ENCODE measurements at regions not wholly inside any gene's neighbourhood (a gene's known extent, or its start where the extent isn't known, plus 50 kb on each side); places are given as distances from the start of the nearest gene placed in this dataset.

GRCh38 chr6:67898875-67899274 is 736.2 kb upstream of the ADGRB3 start:
- Histone ChIP-seq H4K5ac (ENCODE audit: insufficient read length, low read depth, low read length) (no peak overlapping the region), H3K27ac (ENCODE audit: low read depth, low read length) (no peak overlapping the region), H3K4me1 (replicated peaks in 1 of 4; ENCODE audit: control insufficient read depth in 3 of 4, insufficient read depth in 4 of 4, low read length in 3 of 4) (no peaks in the 10 kb centered on the region), H3K56ac (replicated peaks; ENCODE audit: insufficient read length, low read depth, low read length) (no peak overlapping the region), H3K4me2 (ENCODE audit: insufficient read depth in 1 of 2, low read depth in 2 of 2, low read length in 2 of 2) (no peak overlapping the region), H3K36me3 (ENCODE audit: control insufficient read depth in 2 of 4, insufficient read depth in 4 of 4, low read length in 3 of 4) (no peaks in the 10 kb centered on the region), H2BK120ac (replicated peaks; ENCODE audit: low read depth, low read length) (no peak overlapping the region), H3K18ac (ENCODE audit: extremely low read depth, low read length) (no peak overlapping the region), H3K9ac (replicated peaks in 1 of 4; ENCODE audit: extremely low read depth in 1 of 4, low read depth in 3 of 4, low read length in 3 of 4) (no peak overlapping the region), H2BK5ac (ENCODE audit: low read depth, low read length) (no peak overlapping the region), H3K9me3 (ENCODE audit: insufficient read depth in 2 of 2, low read depth in 1 of 2, low read length in 1 of 2) (no peaks in the 10 kb centered on the region; a peak in 1 of 4 replicates), H3K27me3 (replicated peaks in 1 of 4; ENCODE audit: control insufficient read depth in 3 of 4, extremely low read depth in 1 of 4, insufficient read depth in 3 of 4, low read length in 3 of 4) (no peaks in the 10 kb centered on the region), H3K14ac (ENCODE audit: insufficient read length) (no peak overlapping the region), H3K4ac (replicated peaks; ENCODE audit: insufficient read length, low read depth, low read length) (no peak overlapping the region), H2BK20ac (ENCODE audit: low read length) (no peak overlapping the region), H3K4me3 (ENCODE audit: extremely low read depth in 1 of 4, insufficient read depth in 2 of 4, low read depth in 3 of 4, low read length in 4 of 4) (no peak overlapping the region), H4K91ac (replicated peaks; ENCODE audit: insufficient read length, low read length) (no peak overlapping the region), H3K23me2 (ENCODE audit: low read depth, low read length) (no peaks in the 10 kb centered on the region), H3K79me1 (ENCODE audit: low read depth, low read length) (no peaks in the 10 kb centered on the region), H2BK15ac (ENCODE audit: low read length) (no peak overlapping the region), H2AFZ (ENCODE audit: low read length) (0 out of 2 replicates have a peak overlapping the region, but pooled peaks have one; percentile 10), H4K20me1 (replicated peaks in 1 of 2; ENCODE audit: control insufficient read depth in 1 of 2, insufficient read depth in 2 of 2, low read length in 2 of 2) (no peaks in the 10 kb centered on the region), H3K23ac (ENCODE audit: insufficient read length) (no peak overlapping the region), H4K8ac (ENCODE audit: extremely low read depth, insufficient read depth, low read length) (no peak overlapping the region), H2BK12ac (ENCODE audit: low read depth, low read length) (no peak overlapping the region), H2AK5ac (ENCODE audit: low read depth, low read length) (no peak overlapping the region), H3K79me2 (ENCODE audit: control insufficient read depth in 1 of 2, insufficient read depth in 2 of 2, low read length in 2 of 2) (no peaks in the 10 kb centered on the region)
- FAIRE-seq: no peak
- CTCF ChIA-PET (ENCODE audit: partially characterized antibody): interaction anchor here (0.6 kb wide), 1 partner anchor 299 kb away, joined by 3 read pairs; no protein-coding TSS in a partner anchor
- DNase-seq (ENCODE audit: low read depth in 1 of 2, low spot score in 2 of 2): no peak
- POLR2A ChIA-PET (ENCODE audit: partially characterized antibody): no interaction called here
- 90% methylated on average over 1 of the region's 1 CpG; no CpG with 5 or more reads in 1 of the 2 experiments for WGBS, 2 experiments (ENCODE audit: extremely low coverage in 1 of 2, insufficient coverage in 1 of 2, insufficient read length in 1 of 2, insufficient replicate concordance in 2 of 2, low coverage in 1 of 2, low lambda C conversion rate in 2 of 2, missing lambda C conversion rate in 1 of 2)
- TF ChIP-seq E2F6 (IDR thresholded peaks at IDR 0.05) (no peak), HDAC6 (IDR thresholded peaks at IDR 0.05; ENCODE audit: low read depth, low read length) (no peak), ASH2L (IDR thresholded peaks at IDR 0.05; ENCODE audit: low read length) (no peak), MAFK (IDR thresholded peaks at IDR 0.05; ENCODE audit: low read depth, low read length) (no peak), HDAC2 (IDR thresholded peaks at IDR 0.05; ENCODE audit: borderline replicate concordance in 1 of 2, low read depth in 2 of 2, low read length in 2 of 2) (no peak), CREB1 (IDR thresholded peaks at IDR 0.05) (no peak), GABPA (IDR thresholded peaks at IDR 0.05; ENCODE audit: borderline replicate concordance, insufficient read depth, low read length) (no peak), CBX5 (IDR thresholded peaks at IDR 0.05; ENCODE audit: low read depth, low read length) (no peak), SIRT6 (IDR thresholded peaks at IDR 0.05; ENCODE audit: low read length) (no peak), SAP30 (IDR thresholded peaks at IDR 0.05; ENCODE audit: insufficient read depth, insufficient replicate concordance, low read length) (no peak), KDM1A (IDR thresholded peaks at IDR 0.05; ENCODE audit: borderline replicate concordance, low read length) (no peak), SRF (IDR thresholded peaks at IDR 0.05; ENCODE audit: low read depth, low read length) (no peak), TAF7 (optimal IDR thresholded peaks at IDR 0.05; ENCODE audit: borderline replicate concordance, low read depth, low read length) (no peak), YY1 (IDR thresholded peaks at IDR 0.05; ENCODE audit: low read depth, low read length) (no peak), KDM5A (IDR thresholded peaks at IDR 0.05; ENCODE audit: low read length) (no peak)

All from H1 (cell line).